GM12878 (cell line): ENCODE measurements at regions not wholly inside any gene's neighbourhood (a gene's known extent, or its start where the extent isn't known, plus 50 kb on each side); places are given as distances from the start of the nearest gene placed in this dataset.

ENCODE experiments used
- CHD2 ChIP-seq: IDR thresholded peaks from 2 replicates; pipeline ENCODE4 v1.6.1; 2011; ENCODE audit warnings: low read depth, low read length, improper control_type of control experiment, borderline replicate concordance
- CREB1 ChIP-seq: IDR thresholded peaks from 2 replicates; pipeline ENCODE4 v1.6.1; 2012; ENCODE audit warnings: low read depth, mild to moderate bottlenecking, inconsistent platforms
- EZH2 ChIP-seq: IDR thresholded peaks from 2 replicates; pipeline ENCODE4 v1.6.1; 2012; ENCODE audit warnings: low read depth, mild to moderate bottlenecking, control low read depth, inconsistent platforms, low read length, borderline replicate concordance; ENCODE audit not compliant: control insufficient read depth
- POLR2AphosphoS5 ChIP-seq: IDR thresholded peaks from 2 replicates; pipeline ENCODE4 v1.6.1; 2011; ENCODE audit warnings: mild to moderate bottlenecking, low read length, inconsistent platforms
- RCOR1 ChIP-seq: conservative IDR thresholded peaks from 2 replicates; pipeline ENCODE4 v1.6.1; 2012; ENCODE audit warnings: low read depth, low read length, improper control_type of control experiment
- TCF7 ChIP-seq: IDR thresholded peaks from 2 replicates; pipeline ENCODE4 v1.6.1; 2014; ENCODE audit warnings: antibody characterized with exemption, borderline replicate concordance
- TF ChIP-seq, protein P1 (sequence below), 3 experiments: IDR thresholded peaks in 2 of 3; conservative IDR thresholded peaks in 1 of 3; 2 replicates each; pipeline ENCODE4 v1.5.1; 2011; ENCODE audit warnings: low read depth in 3 of 3, low read length in 3 of 3, mild to moderate bottlenecking in 3 of 3, control low read depth in 2 of 3, moderate library complexity in 2 of 3, inconsistent platforms in 1 of 3, mixed read lengths in 1 of 3; ENCODE audit not compliant: control insufficient read depth in 2 of 3, insufficient read depth in 1 of 3; ENCODE audit errors: extremely low read depth in 1 of 3
- TF ChIP-seq, protein P2 (sequence below): IDR thresholded peaks from 2 replicates; pipeline ENCODE4 v1.6.1; 2012; ENCODE audit warnings: low read depth, low read length, improper control_type of control experiment

DNA sequence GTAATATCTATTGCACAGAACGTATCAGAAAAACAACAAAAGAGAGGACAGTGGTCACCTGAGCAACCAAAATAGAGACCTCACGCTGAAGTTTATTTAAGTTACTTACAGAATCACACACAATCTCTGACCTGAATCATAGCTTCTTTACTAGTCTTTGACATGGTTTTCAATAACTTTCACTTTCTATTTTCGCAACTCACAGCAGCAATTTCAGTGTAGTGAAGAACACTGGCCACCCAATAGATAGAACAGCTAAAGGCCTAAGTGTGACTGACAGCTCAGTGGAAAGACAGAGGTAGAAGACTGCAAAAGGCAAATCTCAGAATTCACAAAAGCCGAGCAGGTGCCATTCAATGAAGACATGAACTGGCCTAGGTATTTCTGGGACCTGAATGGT lies 435.6 kb upstream of the CHRM3 start:
- TF ChIP-seq TCF7 (no peak), POLR2AphosphoS5 (no peak), RCOR1 (no peak), CHD2 (no peak), EZH2 (no peak), CREB1 (no peak)
- TF ChIP-seq, protein P1, sequence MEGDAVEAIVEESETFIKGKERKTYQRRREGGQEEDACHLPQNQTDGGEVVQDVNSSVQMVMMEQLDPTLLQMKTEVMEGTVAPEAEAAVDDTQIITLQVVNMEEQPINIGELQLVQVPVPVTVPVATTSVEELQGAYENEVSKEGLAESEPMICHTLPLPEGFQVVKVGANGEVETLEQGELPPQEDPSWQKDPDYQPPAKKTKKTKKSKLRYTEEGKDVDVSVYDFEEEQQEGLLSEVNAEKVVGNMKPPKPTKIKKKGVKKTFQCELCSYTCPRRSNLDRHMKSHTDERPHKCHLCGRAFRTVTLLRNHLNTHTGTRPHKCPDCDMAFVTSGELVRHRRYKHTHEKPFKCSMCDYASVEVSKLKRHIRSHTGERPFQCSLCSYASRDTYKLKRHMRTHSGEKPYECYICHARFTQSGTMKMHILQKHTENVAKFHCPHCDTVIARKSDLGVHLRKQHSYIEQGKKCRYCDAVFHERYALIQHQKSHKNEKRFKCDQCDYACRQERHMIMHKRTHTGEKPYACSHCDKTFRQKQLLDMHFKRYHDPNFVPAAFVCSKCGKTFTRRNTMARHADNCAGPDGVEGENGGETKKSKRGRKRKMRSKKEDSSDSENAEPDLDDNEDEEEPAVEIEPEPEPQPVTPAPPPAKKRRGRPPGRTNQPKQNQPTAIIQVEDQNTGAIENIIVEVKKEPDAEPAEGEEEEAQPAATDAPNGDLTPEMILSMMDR (IDR thresholded peaks at IDR 0.05 in 2 of 3, conservative IDR thresholded peaks at IDR 0.05 in 1 of 3; ENCODE audit: control insufficient read depth in 2 of 3, extremely low read depth in 1 of 3, insufficient read depth in 1 of 3, low read depth in 3 of 3, low read length in 3 of 3): no peak
- TF ChIP-seq, protein P2, sequence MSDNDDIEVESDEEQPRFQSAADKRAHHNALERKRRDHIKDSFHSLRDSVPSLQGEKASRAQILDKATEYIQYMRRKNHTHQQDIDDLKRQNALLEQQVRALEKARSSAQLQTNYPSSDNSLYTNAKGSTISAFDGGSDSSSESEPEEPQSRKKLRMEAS: no peak
